HG02981 (cell line): ENCODE measurements at regions not wholly inside any gene's neighbourhood (a gene's known extent, or its start where the extent isn't known, plus 50 kb on each side); places are given as distances from the start of the nearest gene placed in this dataset.

Source experiments
- ATAC-seq: cut with Tn5 transposase; IDR thresholded peaks from one replicate; pipeline ENCODE4 v1.9.1; 2021; ENCODE audit warnings: mild to moderate bottlenecking, moderate library complexity; ENCODE audit not compliant: unreplicated experiment

GRCh38 chr10:36087006-36088005 is 445.2 kb upstream of the FZD8 start:
- ATAC-seq = no peak

- no peak for ATAC-seq
These were observed 433.1 kb upstream of the FZD8 start for GRCh38 chr10:36075196-36075595.

- no peak for ATAC-seq
These were observed 431.8 kb upstream of the FZD8 start for GRCh38 chr10:36073796-36074345.

DNA sequence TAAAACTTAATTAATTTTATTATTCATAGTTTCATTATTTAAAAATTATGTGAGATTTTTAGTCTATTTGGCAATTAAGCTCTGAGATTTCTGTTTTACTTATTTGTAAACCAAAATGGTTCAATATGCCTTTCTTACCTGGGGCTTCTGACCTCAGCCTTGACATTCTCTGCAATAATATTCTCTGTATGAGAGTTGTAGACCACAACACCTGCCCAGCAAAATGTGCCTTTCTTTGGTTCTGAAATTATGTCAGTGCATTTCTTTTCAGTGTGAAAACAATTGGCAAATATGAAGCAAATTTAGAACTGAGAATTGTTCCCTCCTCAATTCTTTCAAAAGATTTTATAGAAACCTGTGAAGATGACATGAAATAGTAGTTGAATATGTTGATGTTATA is 426.4 kb upstream of the FZD8 start:
- ATAC-seq = no peak

DNA sequence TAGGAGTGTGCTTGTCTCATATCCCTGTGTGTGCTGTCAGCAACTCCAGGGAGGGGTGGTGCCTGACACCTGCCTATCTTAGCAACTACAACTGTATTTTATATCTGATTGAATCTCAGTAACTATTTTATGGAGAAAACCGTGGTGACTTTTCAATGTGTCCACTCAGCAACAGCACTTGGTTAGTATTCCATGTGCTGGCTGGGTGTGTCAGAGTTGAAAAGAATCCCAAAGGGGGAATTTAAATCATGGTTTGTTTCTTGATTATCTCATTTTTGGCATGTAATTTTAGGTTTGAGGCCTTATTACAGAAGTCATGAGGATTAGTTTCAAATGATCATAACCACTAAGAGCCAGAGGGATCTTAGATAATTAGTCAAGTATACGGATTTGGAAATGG is 425.7 kb upstream of the FZD8 start:
- no peak for ATAC-seq

- no peak for ATAC-seq
These were observed 424.8 kb upstream of the FZD8 start for GRCh38 chr10:36066850-36067249.

DNA sequence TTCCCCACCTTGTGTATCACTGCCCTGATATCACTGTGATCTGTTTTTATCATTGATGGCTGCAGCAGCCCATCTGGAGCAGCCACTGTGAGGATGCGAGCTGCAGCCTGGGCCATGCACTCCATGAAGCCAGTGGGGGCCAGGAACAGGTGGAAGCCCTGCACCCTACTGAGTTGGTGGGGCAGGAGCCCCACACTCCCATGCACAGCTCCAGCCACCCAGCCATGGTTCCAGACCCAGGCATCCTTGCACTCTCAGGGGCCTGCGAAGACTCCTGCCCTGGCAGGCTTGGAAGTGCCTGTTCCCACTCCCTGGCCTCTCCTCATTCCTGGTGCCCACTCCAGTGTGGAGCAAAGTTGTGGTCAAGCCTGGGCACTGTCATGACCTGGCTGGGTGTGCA is 424.0 kb upstream of the FZD8 start:
- no peak for ATAC-seq

- ATAC-seq = no peak
These were observed 421.3 kb upstream of the FZD8 start for GRCh38 chr10:36063396-36063795.

DNA sequence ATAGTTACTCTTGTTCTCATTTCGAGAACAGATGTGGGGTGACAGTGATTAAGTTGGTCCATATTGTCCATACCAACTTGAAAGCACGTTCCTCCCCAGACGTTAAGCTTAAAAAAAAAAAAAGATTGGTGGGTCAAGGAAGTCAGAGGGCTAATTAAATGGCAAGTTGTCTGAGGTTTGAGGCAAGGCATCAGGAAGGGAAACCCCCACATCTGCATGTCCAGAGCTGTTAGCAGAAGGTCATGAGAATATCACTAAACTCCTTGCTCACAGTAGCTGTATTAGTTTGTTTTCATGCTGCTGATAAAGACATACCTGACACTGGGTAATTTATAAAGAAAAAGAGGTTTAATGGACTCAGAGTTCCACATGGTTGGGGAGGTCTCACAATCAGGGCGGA is 415.6 kb upstream of the FZD8 start:
- no peak for ATAC-seq

DNA sequence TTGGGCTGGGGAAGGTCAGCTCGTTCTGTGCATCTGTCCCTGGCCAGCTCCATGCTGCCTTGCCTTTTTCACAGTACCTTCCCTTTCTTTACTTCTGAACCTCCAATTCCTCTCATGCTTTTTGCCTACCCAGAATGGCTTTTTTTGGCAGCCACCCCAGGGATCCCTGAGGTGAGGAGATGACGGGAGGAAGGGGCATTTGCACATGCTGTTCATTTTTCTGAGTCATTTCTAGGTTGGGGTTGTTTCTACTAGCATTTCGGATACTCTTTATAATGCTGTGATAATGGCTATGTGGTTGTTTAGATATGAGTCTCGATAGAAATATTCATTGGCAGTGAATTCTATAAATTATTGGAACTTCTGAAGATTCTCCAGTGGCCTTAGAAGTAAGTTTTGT is 415.1 kb upstream of the FZD8 start:
- no peak for ATAC-seq

GRCh38 chr10:36053775-36054174 is 411.7 kb upstream of the FZD8 start:
- ATAC-seq = no peak

GRCh38 chr10:36053271-36053670 is 411.2 kb upstream of the FZD8 start:
- no peak for ATAC-seq

DNA sequence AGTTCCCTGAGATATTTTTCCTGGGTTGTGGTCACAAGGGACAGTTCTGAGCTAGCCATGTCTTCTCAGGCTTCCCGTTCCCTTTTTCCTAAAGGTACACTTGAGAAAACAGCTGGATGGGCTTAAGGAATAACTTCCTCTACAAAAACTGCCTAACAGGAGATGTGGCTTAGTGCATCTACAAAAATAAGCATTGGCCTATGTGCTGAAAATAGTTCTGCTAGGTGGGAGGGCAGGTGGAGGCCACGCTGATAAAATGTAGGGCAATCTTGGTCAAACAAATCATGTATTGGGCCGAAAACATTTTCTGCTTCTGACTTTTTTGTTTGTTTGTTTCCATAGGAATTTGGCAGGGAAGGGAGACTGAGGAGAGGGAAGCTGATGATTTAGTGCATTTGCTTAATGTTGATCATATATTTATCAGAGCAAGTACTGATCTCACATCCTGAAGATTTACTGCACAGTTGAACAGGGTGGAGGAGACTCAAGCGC is 409.4 kb upstream of the FZD8 start:
- ATAC-seq = no peak

GRCh38 chr10:36050763-36051499 is 408.8 kb upstream of the FZD8 start:
- no peak for ATAC-seq

GRCh38 chr10:36048780-36049179 is 406.7 kb upstream of the FZD8 start:
- ATAC-seq = no peak

DNA sequence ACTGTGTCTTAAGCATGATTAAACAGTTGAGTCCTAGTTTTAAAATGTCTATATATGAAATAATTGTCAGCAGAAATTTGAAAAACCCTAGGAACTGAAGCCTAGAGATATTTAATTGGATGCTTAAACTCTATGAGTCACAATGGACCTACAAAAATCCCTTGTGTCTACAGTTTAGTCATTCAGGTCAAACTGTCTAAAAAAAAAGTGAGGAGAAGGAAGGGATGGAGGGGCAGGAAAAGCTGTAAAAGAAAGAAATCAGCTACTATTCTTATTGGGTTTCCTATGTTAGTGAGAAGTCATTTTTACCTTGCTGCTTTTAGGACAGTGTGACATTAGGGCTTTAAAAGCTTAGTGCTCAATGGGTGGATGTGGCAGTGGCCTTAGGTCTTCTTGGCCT is 406.1 kb upstream of the FZD8 start:
- ATAC-seq = no peak

DNA sequence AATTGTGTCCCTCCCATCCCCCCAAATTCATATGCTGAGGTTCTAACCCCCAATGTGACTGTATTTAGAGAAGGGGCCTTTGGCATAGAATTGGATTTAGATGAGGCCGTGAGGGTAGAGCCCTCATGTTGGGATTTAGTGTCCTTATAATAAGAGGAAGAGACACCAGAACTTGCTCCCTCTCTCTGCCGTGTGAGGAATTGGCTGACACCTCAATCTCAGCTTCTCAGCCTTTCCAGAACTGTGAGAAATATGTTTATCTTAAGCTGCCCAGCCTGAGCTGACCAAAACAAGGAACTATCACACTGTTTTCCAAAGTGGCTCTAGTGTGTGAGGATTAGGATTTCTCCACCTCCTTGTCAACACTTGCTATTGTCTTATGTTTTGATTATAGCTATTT is 400.0 kb upstream of the FZD8 start:
- ATAC-seq = no peak

DNA sequence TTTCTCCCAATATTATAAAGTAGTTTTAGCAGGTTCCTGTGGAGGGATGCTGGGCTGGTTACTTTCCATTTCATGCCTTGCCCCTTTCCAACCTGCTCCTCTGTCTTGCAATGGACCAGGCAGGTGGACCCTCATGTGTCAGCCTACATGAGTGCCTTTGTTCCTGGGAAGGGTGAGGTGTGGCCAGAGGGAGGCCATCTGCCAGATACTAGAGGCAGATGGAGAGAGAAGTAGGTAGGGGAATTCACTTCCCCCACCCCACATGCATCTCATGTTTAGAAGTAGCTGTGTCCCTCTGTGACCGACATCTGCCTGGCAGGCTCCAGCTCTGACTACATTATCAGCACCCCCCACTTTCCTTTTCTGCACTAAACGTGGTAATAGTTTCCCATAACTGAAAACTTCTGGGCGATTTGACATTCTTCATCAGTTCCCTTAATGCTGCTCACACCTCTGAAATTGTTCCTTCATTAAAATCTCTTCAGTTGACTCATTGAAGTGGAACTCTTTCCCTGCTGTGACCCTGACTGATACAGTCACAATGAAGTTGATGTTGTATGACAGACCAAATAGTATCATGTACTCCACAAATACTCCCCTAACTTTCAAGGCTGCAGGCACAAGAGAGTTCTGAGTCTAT is 396.3 kb upstream of the FZD8 start:
- ATAC-seq = no peak

DNA sequence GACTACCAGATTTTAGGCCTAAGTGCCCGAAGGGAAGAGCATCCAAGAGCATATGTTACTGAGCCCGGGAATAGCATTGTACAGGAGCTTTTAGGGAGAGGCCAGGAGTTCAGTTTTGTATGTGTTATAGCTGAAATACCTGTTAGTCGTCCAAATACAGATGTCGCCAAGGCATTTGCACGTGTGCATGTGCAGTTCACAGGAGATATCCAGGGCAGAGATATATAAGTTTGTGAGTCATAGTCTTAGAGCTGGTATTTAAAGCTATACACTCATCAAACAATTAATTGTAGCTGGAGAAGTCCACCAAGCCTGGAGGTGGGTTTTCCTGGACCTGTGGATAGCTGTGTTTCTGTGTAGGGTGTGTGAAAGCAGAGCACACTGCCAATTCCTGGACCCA is 394.0 kb upstream of the FZD8 start:
- ATAC-seq = no peak

- no peak for ATAC-seq
These were observed 391.7 kb upstream of the FZD8 start for GRCh38 chr10:36033808-36034207.

DNA sequence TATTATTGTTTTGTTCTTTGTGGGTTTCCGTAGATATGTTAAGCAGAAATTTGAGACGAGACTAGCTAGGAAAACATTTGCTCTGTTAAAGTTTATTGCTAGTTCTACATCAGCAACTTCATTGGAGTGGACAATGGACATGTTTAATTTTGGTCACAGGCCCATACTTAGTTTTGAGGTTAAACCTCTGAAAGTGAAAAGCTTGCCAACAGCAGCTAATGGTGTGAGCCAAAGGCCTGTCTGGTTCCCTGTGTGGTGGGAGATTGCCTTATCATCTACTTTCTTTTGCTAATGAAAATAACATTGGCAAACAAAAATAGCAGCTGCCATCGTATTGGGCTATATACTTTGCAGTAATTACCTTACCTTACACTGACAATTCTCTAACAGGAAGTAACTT is 388.4 kb upstream of the FZD8 start:
- no peak for ATAC-seq
